ENCODE measurements at regions not wholly inside any gene's neighbourhood (a gene's known extent, or its start where the extent isn't known, plus 50 kb on each side); places are given as distances from the start of the nearest gene placed in this dataset.
"Not testable (repeated sequence)": the region's sequence is repeated elsewhere in the genome, so short reads cannot be mapped to it uniquely, and the experiment has no call there.

- no peak for DNase-seq (ENCODE audit: low read depth in 2 of 3, low spot score in 2 of 3)
Measured at GRCh38 chr10:125249948-125250347, 89.6 kb upstream of the CTBP2 start.

GRCh38 chr10:125248489-125248888 is 88.1 kb upstream of the CTBP2 start:
- no peak for DNase-seq (ENCODE audit: low read depth in 2 of 3, low spot score in 2 of 3)

GRCh38 chr10:125247576-125247975 is 87.2 kb upstream of the CTBP2 start:
- DNase-seq (ENCODE audit: low read depth in 2 of 3, low spot score in 2 of 3), result no peak

DNA sequence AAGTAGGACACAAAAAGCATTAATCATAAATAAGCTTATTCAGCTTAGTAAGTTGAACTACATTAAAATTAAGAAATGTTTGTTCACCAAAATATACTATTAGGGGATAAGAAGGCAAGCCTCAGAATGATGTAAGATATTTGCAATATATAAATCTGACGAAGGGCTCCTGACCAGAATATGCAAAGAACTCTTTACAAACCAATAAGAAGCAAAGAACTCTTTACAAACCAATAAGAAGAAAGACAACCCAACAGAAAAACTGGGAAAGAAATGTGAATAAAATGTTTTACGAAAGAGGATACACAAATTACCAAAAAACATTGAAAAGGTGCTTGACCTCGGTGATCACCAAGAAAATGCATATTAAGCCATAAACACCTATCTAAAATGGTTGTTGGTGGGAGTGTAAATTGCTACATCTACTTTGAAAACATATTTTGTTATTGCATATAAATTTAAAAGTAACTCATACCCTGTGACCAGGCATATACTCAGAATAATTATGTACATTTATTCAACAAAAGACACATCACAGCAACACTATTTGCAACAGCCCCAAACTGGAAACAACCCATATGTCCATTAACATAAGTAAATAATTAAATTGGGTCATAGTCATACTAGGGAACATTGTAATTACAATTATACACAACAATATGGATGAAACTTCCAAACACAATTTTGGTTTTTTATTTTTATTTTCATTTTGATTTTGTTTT is 83.3 kb upstream of the CTBP2 start:
- DNase-seq (ENCODE audit: low read depth in 2 of 3, low spot score in 2 of 3), result no peak

- DNase-seq (ENCODE audit: low read depth in 2 of 3, low spot score in 2 of 3), result no peak
Measured at GRCh38 chr10:125238682-125239081, 78.3 kb upstream of the CTBP2 start.

DNA sequence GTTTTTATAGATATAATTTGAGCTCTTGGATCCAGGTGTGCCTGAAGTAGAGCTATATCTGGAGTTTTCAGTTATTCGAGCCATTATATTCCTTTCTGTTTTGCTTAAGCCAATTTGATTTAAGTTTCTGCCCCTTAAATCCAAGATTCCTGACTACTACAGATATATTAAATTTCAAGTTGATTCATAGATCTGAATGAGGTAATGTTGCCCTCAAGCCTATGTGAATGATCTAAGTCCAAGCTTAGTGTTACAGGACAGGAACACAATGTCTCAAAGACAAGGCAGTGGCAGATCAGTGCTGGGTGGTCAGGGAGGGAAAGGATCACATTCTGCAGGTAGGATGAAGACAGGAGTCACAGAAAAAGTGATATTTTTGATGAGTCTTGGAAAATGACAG is 75.7 kb upstream of the CTBP2 start:
- no peak for DNase-seq (ENCODE audit: low read depth in 2 of 3, low spot score in 2 of 3)

DNA sequence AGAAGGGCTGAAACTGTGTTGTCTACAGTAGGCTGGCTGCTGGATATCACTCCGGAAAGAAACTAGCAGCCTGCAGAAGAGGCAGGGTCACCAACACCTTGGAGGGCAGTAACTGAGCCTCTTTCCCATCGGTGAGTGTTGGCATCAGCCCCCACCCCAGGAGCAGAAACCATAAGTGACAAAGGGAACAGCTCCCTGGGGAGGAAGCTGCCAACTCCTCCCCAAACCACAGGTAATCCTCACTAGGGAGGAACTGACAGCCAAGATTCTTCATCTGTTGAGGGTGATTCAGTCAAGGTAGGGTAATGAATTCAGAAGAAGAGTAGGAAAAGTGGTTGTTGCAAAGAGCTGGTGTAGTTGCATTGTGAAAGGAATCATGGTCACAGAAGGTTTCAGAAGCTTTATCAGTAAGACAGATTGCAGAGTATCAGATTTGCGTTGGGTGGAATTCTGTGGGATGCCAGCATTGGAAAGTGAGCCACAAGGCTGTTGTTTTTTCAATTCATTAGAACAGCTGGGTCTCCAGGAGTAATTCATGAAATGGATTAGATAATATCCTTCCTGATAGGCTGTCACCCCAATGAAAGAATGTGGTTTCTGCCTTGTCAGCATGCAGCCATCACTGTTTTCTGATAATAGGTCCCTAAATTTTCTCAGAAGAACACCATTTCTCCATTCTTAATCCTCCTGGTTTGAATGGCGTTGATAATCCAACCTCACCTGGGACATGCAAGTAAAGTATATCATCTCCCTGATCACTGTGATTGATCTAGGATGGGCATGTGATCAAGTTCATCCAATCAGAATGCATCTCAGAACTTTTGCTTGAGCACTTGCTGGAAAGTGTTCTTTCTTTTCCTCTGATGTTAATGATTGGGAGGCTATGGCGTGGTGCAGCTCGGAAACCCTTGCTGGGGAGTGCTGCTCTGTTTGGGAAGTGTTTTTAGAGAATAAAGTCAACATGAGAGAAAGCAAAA is 75.0 kb upstream of the CTBP2 start:
- DNase-seq (ENCODE audit: low read depth in 2 of 3, low spot score in 2 of 3), result no peak

DNA sequence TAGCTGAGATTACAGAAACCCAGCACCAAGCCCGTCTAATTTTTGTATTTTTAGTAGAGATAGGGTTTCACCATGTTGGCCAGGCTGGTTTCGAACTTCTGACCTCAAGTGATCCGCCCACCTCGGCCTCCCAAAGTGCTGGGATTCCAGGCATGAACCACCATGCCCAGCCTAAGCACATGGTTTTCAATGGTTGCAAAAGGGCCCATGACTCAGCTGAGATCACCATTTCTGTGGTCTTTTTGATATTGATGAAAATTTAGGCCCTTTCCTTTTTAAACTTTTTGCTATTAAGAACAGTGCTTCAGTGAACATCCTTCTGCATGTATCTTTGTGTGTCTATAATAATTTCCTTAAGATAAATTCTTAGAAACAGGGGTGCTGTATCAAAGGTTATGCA is 74.2 kb upstream of the CTBP2 start:
- not testable (repeated sequence) for DNase-seq (ENCODE audit: low read depth in 2 of 3, low spot score in 2 of 3)

GRCh38 chr10:125233726-125234125 is 73.4 kb upstream of the CTBP2 start:
- DNase-seq (ENCODE audit: low read depth in 2 of 3, low spot score in 2 of 3), result no peak

DNA sequence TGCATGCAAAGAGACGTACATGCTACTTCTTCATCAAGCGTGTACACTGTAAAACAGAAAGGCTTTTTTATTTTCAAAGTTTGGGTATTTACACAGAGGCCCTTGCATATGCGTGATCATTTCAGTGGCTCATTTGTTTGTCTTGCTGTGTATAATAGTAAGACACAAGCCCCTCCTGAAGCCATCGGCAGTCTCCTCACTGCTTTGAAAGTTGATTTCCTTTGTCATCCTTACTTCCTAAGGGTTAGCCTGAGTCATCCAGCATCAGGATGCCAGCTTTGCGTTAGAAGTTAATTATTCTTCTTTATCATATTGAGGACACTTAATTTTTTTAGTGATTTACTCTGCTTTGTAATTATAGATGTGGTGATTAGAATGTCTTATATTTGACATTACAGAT is 72.5 kb upstream of the CTBP2 start:
- no peak for DNase-seq (ENCODE audit: low read depth in 2 of 3, low spot score in 2 of 3)

DNA sequence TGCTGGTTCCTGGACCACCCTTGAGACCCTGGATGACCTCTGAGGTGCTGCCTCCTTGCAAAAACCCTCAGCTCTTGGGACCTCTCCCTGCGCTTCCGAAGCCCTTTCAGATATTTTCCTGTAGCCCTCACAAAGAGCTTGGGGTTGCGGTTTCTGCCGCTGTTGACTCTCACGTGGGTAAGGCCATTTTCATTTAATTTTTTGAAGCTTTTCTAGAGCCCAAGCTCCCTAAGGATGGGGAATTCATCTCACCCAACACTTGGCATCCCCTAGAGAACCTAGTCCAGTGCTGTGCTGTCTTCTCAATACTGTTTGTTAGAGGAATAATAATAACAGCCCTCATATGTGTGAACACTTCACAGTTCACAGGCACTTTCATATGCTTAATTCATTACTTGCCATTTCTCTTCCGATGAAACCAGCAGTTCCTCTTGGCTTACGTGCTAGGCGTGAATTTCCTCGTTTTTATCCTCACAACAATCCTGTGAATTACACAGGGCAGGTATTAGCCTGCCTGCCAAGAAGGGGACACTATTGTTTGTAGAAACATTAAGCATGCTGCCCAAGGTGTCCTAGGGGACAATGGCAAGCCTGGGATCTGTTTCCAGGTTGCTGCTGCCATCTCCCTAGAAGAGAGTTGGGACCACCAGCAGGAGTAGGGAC is 71.6 kb upstream of the CTBP2 start:
- DNase-seq (ENCODE audit: low read depth in 2 of 3, low spot score in 2 of 3), result no peak

DNA sequence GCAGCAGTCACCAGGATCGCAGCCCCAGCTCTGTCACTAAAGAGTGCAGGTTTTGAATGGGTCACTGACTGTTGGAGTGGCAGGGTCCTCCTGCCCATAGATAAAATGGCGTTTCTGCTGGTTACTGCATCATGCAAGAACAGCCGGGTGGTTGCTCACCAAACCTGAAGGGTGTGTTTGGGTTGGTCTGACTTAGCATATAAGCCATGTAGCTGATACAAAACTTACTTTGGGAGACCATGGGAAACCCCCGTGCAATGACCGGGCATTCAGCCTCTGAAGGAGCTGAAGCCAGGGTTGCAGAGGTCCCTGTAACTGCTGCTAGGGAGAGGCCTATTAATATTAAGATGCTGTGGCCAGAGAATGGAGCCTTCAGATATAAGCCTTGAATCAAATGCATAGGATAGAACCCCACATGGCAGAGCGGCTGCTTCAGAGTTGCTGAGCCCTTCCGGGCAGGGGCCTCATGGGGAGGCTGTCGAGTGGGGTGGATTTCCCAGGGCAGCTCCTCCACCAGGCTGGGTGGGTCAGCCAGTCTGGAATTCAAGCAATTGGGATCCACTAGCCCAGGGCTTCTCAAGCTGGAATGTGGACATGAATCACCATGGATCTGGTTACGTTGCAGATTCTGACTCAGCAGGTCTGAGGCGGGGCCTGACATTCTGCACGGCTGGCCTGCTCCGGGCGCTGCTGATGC is 70.9 kb upstream of the CTBP2 start:
- DNase-seq (ENCODE audit: low read depth in 2 of 3, low spot score in 2 of 3), result no peak

- DNase-seq (ENCODE audit: low read depth in 2 of 3, low spot score in 2 of 3), result no peak
Measured at GRCh38 chr10:125230251-125230650, 69.9 kb upstream of the CTBP2 start.

DNA sequence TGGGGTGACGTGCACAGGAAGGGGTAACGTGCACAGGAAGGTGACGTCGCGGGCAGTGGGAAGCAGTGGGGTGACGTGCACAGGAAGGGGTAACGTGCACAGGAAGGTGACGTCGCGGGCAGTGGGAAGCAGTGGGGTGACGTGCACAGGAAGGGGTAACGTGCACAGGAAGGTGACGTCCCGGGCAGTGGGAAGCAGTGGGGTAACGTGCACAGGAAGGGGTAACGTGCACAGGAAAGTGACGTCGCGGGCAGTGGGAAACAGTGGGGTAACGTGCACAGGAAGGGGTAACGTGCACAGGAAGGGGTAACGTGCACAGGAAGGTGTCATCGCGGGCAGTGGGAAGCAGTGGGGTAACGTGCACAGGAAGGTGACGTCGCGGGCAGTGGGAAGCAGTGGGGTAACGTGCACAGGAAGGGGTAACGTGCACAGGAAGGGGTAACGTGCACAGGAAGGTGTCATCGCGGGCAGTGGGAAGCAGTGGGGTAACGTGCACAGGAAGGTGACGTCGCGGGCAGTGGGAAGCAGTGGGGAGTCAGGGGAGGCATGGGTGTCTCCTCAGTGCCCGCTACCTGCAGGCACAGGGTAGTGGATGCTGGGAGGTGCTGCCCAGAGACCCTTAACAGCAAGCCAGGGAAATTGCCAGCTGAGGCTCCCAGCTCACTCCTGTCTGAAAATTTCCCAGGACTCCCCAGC is 68.0 kb upstream of the CTBP2 start:
- not testable (repeated sequence) for DNase-seq (ENCODE audit: low read depth in 2 of 3, low spot score in 2 of 3)

DNA sequence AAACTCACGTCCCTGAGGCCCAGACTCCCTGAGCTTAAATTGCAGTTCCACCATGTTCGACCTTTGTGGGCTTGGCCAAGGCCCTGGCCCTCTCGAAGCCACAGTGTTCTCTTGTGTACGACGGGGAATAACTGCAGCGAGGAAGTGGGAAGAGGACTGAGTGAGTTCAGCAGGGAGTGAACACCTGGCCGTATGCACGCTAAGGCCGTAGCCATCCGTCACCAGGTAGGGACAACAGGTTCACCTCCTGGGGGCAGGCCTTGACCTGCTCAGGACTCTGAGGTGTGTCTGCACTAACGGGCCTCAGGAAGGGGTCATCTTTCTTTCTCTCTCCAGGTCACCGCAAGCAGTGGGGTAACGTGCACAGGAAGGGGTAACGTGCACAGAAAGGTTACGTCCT is 67.2 kb upstream of the CTBP2 start:
- no peak for DNase-seq (ENCODE audit: low read depth in 2 of 3, low spot score in 2 of 3)

- DNase-seq (ENCODE audit: low read depth in 2 of 3, low spot score in 2 of 3), result no peak
Measured at GRCh38 chr10:125226823-125227222, 66.5 kb upstream of the CTBP2 start.

GRCh38 chr10:125226005-125226404 is 65.6 kb upstream of the CTBP2 start:
- no peak for DNase-seq (ENCODE audit: low read depth in 2 of 3, low spot score in 2 of 3)

- no peak for DNase-seq (ENCODE audit: low read depth in 2 of 3, low spot score in 2 of 3)
Measured at GRCh38 chr10:125225051-125225450, 64.7 kb upstream of the CTBP2 start.

- no peak for DNase-seq (ENCODE audit: low read depth in 2 of 3, low spot score in 2 of 3)
Measured at GRCh38 chr10:125222515-125223308, 62.3 kb upstream of the CTBP2 start.

DNA sequence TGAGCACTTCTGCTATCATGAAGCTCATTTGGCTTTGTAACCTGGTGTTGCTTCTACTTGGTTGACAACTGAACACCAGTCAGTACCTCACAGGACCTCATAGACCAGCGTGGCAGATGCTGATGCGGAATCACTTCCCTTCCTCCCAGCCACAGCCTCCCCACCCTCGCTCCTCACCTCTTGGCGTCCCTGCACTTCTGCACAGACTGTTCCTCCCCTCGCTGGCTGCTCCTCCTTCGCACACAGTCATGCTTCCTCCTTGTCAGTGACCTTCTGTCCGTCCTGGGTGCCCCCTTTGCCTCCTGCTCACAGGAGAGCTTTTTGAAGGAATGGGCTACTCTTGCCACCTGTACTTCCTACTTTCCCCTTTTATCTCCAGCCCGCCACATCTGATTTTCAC is 61.4 kb upstream of the CTBP2 start:
- DNase-seq (ENCODE audit: low read depth in 2 of 3, low spot score in 2 of 3), result no peak
